ENCODE measurements at regions not wholly inside any gene's neighbourhood (a gene's known extent, or its start where the extent isn't known, plus 50 kb on each side); places are given as distances from the start of the nearest gene placed in this dataset.
"Not testable (repeated sequence)": the region's sequence is repeated elsewhere in the genome, so short reads cannot be mapped to it uniquely, and the experiment has no call there.

DNA sequence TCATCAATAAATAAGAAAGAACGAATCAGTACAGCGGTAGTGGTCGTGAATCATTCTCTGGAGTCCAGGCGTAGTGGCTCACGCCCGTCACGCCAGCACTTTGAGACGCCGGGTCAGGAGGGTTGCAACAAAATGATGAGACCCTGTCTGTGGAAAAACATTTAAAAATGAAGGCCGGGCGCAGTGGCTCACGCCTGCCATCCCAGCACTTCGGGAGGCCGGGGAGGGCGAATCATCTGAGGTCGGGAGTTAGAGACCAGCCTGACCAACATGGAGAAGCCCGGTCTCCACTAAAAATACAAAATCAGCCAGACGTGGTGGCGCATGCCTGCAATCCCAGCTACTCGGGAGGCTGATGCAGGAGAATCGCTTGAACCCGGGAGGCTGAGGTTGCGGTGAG is 111.8 kb upstream of the ANKRD30BL start:
- DNase-seq, result not testable (repeated sequence)

GRCh38 chr2:132274000-132274399 is 112.2 kb upstream of the ANKRD30BL start:
- DNase-seq, result no peak

DNA sequence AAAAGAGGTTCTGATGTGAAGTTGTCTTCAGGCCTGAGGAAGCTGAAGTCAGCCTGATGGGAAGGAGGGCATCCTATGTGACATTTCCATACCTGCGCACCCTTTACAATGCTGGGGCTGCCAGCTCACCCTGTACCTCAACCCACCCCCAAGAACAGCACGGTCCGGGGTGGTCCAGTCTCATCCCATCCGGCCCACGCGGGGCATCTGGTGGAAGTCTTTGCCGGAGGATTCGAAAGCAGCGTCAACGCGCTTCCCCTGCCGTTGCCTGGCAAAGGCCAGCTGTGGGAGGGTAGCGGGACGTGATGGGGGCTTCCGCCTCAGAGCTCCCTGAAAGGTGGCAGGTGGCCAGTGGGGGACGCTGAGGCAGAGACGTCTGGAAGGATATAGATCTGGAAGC is 113.6 kb upstream of the ANKRD30BL start:
- DNase-seq, result no peak

DNA sequence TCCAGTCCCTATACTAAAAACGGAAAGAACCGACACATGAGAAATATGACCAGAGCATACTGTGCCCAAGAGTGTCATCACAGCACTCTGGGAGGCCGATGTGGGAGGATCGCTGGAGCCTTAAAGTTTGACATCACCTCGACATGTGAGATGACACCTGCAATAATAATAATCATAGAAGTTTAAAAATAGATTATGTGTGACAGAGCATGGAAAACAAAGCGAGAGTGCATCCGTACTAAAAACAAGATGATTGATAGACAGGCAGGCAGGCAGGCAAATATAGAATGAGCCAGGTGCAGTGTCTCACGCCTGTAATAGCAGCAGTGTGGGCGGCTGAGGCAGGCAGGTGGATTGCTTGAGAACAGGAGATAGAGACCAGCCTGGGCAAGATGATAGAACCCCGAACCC is 114.8 kb upstream of the ANKRD30BL start:
- DNase-seq, result no peak

- no peak for DNase-seq
Measured at GRCh38 chr2:132278267-132278666, 116.5 kb upstream of the ANKRD30BL start.

DNA sequence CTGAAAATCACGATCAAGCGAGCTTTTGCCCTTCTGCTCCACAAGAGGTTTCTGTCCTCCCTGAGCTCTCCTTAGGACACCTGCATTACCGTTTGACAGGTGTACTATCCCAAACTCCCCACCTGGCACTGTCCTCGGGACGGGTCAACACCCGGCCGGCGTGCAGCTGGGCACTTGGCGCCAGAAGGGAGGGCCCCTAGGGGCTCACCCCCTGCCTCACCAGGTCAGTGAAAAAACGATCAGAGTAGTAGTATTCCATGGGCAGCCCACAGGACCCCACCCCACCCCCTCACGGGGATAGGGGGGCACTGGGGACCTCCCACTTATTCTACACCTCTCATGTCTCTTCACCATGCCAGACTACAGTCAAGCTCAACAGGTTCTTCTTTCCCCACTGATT is 117.6 kb upstream of the ANKRD30BL start:
- no peak for DNase-seq

- no peak for DNase-seq
Measured at GRCh38 chr2:132279930-132280615, 118.3 kb upstream of the ANKRD30BL start.

- no peak for DNase-seq
Measured at GRCh38 chr2:132280912-132281311, 119.2 kb upstream of the ANKRD30BL start.

DNA sequence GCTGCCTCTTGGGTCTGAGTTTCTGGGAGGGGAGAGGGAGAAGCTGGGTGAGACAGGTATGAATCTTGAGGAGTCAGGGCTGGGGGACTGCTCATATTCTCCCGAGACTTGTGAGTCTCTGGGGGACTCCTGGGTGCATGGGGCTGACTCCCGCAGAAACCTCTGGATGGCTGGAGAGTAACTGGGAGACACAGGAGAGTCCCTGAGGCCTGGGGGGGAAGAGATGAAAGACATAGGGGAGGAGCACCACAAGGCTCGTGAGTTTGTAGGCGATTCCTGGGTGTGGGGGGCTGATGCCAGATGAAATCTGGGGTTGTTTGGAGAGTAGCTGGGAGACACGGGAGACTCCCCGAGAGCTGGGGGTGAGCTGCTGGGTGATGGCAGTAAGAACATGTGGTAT is 120.4 kb upstream of the ANKRD30BL start:
- not testable (repeated sequence) for DNase-seq

DNA sequence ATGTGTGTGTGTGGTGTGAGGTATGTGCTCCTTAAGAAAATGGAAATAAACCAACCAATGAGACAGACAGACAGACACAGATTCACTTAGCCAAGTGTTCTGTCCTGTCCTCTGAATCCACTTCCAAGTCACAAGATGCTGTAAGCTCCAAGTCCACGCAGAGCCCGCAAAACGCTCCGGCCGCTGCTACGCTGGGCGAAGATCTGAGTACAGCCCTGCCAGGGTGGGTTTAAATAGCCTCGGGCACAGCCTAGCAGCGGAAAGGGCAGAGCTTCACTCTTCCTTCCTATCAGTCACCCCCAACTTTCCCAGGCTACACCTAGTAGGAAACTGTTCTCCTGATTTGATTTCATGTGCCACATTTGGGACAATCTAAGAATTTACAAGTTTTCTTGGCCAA is 121.2 kb upstream of the ANKRD30BL start:
- DNase-seq, result no peak

DNA sequence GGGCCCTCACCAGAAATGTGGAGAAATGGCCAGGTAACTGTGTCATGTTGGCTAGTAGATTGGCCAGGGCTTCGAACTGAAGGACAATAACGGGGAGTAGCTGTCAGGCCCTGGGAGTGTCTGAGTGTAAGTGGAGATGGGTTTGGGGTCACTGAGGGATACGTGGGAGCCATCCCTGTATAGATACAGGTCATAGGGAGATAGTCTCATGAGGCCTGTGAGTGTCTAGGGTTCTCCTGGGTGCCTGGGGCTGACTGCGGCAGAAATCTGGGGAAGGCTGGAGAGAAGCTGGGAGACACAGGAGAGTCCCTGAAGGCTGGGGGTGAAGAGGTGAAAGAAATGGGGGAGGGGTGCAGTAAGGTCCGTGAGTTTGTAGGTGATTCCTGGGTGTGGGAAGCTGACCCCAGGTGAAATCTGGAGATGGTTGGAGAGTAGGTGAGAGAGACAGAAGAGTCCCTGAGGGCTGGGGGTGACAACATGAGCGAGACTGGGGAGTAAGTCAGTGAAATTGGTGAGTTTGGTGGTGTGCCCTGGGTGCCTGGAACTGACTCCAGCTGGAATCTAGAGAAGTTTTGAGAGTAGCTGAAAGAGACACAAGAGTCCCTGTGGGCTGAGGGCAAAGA is 124.6 kb upstream of the ANKRD30BL start:
- not testable (repeated sequence) for DNase-seq

DNA sequence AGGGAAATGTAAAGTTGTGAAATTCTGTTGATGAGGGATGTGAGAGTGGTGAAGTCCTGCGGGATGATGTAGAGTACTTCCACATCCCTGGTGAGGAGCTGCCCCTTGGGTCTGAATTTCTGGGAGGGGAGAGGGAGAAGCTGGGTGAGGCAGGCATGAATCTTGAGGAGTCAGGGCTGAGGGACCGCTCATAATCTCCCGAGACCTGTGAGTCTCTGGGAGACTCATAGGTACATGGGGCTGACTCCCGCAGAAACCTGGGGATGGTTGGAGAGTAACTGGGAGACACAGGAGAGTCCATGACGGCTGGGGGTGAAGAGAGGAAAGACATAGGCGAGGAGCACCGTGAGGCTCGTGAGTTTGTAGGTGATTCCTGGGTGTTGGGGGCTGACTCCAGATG is 126.2 kb upstream of the ANKRD30BL start:
- DNase-seq, result not testable (repeated sequence)

- not testable (repeated sequence) for DNase-seq
Measured at GRCh38 chr2:132289138-132289537, 127.4 kb upstream of the ANKRD30BL start.

GRCh38 chr2:132289812-132290211 is 126.8 kb upstream of the GPR39 start:
- DNase-seq, result not testable (repeated sequence)

GRCh38 chr2:132300592-132301378 is 115.8 kb upstream of the GPR39 start:
- not testable (repeated sequence) for DNase-seq

DNA sequence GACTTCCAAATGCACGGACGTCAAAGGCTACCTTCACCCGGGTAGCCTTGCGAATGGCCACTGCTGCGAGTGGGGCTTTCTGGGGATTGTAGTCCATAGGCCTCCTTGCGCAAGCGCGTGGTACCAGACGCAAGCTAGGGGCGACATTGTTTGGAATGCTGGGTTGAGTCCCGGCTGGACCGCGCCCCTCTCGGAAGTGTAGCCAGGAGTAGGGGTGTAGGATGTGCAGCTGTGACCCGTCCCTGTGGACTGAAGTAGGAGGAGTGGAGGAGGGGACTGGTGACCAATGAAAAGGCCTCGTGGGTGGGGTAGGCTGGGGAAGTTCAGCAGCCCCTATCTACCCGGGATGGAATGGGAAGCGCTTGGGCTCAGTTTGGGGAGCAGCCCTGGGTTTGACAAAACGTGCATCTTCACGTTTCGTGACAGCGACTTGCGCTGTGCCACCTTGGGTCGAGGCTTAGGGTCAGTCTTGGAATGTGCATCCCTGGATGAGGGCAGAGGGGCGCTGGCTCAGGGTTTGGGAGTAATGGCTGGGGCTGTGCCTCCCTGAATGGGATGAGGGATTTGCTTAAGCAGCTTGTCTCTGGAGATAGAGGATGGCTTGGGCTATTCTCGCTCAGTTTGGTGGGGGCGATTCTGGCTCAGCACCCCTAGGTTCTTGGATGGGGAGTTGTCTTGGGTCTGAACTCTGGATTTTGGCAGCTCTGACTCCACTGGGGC is 111.8 kb upstream of the GPR39 start:
- DNase-seq, result not testable (repeated sequence)

GRCh38 chr2:132307613-132308198 is 108.9 kb upstream of the GPR39 start:
- DNase-seq, result not testable (repeated sequence)

- DNase-seq, result not testable (repeated sequence)
Measured at GRCh38 chr2:132309203-132309602, 107.4 kb upstream of the GPR39 start.

DNA sequence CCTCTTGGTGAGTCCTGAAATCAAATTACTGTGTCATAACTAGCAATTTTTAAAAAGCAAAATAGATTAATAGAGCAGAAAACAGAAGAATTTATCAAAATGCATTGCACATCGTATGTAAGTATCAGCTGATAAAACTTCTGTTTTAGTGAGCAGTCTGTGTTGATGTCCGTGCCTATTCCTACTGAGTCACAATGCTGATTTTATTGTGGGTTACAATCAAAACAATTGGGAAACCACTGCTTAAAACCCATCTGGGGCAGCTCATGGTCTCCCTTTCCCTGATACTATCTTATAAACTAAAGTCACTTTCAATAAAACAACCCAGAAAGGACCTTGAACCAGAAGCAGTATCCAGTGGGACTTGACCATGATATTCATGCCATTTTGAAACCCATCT is 101.1 kb upstream of the GPR39 start:
- DNase-seq, result not testable (repeated sequence)

DNA sequence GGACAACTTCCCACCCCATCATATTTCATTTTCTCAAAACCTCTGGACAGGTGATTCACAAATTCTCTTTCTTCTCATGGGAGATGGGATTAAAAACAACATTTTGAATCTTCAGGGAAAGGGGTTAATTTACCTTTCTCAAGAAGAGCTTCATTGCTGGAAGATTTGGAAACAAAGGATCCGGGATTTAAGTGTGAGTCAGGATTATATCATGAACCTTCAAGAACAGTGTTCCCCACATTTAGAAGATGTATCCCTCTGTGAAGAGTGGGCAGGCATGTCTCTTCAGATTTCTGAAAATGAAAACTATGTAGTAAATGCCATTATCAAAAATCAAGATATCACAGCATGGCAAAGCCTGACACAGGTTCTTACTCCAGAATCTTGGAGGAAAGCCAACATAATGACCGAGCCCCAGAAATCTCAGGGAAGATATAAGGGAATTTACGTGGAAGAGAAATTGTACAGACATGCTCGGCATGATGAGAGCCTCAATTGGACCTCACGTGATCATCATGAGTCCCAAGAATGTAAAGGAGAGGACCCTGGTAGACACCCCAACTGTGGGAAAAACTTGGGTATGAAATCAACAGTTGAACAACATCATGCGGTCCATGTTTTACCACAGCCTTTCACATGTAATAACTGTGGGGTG is 99.5 kb upstream of the GPR39 start:
- DNase-seq, result not testable (repeated sequence)

- not testable (repeated sequence) for DNase-seq
Measured at GRCh38 chr2:132318481-132318880, 98.1 kb upstream of the GPR39 start.

DNA sequence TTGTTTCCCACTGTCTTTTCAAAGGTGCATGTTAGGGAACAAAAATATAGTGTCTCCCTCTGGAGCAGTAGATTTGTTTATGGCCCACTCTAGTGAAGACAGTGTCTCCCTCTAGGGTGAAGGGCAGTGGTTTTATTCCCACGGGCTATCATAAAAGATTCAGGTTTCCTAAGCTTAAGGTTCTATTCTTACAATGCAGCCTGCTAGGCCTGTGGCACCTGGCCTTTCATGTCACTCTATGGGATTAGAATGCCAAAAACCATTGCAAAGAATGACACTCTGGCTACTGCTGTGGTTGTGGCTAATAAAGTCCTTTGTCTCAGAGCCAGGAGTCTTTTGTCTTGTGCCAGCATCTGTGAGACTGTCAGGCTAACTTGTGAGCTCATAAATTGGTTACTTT is 92.6 kb upstream of the GPR39 start:
- DNase-seq, result not testable (repeated sequence)
